HS-27A (cell line): ENCODE measurements at regions not wholly inside any gene's neighbourhood (a gene's known extent, or its start where the extent isn't known, plus 50 kb on each side); places are given as distances from the start of the nearest gene placed in this dataset.

Source experiments
- DNase-seq: peaks from one replicate; pipeline ENCODE4 v3.0.0-alpha.2; 2012; ENCODE audit warnings: low read depth, missing footprints

DNA sequence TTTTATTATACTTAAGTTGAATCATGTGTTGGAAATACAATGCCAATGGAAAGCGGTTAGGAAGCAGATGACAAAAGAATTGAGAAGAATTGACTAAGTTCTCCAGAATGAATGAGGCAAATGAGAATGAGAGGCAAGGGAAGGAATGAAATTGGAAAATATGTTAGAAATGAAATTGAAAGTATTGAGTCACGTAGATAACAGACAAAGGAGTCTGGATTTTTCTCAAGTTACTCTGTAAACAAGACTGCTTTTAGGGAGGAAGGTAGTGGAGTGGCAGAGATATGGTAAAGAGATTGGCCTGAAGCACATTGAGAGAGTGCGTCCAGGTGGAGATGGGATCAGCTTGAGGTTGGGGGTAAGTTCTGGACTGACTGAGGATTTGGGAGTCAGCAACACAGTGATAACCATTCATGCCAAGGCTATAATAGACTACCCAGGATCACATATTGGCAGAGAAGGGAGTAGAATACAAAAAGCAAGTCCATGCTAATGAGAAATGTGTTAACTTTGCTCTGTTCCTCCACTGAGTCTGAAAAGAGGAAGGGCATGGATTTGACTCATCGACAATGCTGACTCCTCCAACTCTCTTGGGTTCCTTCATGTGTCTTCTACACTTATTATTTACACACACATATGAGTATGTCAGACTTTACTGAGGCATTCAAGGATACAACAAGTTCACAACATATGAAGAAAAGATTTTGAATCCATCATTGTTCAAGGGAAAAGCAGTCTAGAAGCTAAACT is 814.2 kb upstream of the ZNF608 start:
- DNase-seq: no peak

DNA sequence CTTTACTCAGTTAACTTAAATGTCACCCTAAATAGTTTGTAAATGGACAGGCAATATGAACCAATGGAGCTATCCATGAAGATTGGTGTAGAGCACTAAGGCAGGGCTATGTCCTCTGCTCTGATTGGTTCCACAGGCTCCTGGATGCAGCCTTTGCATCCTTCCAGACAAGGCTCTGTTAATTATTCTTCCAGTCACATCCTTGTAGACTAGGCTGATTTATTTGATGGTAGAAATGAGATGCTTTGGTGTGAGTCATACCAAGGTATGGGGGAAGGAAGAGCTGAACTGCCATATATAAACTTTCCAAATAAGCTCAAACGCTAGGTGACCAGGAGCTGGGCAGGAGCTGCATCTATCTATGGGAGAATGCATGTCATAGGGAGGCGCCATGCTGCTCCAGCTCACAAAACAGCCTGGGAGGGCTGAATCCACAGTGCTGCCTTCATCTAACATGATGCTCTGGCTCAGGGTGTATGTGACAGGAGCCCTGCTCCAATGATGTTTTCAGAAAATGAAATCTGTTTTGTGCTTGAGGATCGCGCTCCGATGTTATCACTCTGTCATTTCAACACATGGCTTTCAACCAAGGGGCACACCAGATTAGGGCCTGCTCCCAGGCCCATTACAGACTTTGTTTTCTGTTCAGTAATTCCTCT is 818.0 kb upstream of the ZNF608 start:
- DNase-seq: no peak

DNA sequence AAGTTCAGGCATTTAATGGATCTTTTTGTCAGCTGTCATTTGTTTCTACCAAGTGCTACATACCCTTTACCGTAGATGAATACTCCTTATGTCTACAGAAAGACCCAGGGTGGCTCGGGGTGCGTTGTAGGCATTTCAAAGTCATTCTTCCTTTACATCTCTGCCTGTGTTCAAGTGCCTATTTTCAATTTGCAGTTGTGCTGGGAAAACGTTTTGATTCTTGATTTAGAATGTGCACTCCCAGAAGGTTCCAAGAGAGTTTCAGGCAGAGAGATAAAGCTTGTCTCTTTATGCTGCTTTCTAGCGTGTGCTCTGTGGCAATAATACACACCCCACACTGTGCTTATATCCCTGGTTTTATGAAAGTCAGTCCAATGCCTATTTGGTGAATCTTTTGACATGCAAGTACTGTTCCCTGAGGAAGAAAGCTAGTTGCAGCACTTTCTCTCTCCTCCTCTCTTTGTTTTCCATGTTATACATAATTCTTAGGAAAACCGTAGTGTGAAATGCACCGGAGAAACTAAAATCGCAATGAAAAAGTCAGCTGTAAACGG is 828.1 kb upstream of the ZNF608 start:
- DNase-seq: no peak

DNA sequence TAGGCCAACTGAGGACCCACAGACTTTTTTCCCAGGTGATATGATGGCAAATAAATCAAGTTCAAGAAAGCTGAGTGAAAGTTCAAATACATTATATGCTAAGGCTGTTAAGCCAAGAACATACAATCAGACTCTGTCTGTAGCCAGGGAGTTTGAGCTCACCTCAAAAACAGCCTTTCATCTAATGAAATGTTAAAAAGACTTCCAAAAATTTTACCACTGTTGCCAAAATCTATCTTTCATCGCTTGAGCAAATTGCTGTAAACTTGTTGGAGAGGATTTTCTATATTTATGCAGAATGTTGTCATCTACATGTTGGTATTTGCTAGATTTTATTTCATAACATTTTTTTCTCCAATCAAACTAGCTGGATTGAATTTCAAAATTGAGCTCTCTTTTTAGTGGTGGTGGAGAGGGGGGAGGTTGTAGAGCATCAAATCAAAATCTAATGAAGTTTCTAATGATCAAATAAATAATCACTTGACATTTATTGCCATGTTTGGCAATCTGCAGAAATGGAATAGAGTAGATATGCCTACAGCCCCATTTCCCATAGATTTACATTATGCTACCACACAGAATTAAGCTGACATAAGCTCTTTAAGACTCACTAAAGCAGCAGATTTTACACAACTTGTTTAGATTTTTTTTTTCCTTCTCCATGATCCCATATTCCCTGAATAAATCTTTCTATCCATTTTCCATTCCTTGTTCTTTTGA is 828.9 kb upstream of the ZNF608 start:
- no peak for DNase-seq

DNA sequence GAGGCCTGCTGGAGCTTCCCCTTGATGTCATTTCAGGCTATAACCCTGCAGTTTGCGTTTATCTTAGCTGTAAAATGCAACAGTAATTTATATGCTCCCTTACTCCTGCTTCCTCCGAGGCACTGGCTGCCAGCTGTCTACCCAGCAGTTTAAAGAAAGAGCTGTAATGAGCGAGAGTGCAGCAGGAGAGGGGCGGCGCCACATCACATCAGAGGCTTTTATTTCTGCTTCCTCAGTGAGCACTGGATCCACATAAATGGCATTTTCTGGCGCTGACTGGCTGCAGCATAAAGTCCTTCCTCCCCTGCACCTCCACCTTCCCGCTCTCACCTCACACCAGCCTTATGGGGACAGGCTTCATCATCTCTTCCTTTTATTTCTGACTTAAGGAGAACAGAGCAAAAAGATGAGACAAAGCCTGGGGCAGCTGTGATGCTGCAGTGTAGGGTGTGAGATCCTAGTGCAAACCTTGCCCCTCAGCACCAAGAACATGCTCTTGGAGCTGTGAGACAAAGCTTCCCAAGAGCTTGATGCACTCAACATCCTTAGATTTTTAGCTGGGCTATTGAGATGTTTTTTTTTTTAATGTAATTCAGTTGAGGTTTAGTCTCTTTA is 829.6 kb upstream of the ZNF608 start:
- no peak for DNase-seq

DNA sequence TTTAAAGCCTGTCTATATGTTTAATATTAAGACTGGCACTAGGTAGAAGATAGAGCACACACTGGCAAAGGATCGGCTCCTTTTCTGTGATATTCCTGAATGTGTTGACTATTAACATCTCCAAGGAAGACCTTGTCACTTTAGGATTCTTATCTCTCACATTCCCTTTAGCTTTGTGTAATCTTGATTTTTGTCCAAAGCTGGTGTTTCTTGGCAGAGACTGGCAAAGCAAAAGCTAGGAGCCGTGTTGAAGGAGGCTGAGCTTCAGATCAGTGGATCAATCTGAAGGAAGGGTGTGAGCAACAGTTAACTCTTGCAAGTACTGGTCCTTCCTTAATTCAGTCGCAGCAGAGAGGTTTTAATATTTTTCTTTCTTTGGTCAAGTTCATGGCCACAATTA is 830.4 kb upstream of the ZNF608 start:
- DNase-seq: no peak

DNA sequence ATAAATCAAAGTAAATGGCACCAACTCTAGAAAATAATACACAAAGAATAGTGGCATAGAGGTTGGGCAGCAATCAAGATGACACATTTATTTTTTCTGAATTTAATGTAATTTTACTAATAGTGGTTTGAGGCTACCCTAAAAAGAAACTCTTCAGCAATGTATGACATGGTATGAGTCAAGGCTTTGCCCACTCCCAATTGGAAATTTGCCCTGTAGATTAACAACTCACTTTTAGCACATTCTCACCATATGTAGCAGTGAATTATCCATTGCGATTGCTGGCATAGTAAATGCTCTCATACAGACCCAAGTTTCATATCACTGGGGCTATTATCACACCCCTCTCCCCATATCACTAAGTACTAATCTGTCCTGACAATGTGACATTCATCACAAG is 832.1 kb upstream of the ZNF608 start:
- DNase-seq: no peak

DNA sequence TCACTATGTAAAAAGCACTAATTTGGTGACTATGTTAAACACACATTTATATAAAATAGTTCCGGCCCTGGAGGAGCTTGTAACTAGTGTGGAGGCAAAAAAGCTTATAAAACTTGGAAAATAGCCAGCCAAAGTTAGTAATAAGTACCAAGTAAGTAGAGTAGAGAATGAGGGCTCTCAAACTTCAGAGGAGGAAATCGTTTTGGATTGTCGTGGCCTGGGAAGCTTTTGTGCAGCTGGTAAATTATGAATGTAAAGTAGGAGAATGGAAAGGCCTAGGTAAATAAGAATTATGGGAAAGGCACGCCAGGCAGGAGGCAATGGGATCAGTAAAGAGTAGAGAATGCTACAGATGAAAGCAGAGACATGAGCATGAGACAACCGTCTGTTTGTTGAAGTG is 832.7 kb upstream of the ZNF608 start:
- no peak for DNase-seq

DNA sequence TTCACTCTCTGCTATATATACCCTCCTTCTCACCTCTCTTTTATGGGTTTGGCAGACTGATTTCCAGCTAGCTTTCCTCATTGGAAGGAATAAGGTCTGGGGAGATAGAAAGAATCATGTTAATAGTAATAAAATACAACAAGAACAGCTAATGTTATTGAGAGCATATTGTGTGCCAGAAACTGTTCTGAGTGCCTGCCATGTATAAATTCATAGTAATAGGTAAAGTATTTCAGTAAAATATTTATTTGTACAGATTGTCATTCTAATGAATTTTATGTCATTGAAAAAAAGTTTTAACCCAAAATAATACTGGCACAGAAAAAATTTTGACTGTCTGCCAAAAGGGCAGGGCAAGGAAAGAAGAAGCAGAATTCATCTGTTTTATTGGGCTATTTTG is 834.9 kb upstream of the ZNF608 start:
- DNase-seq: no peak

DNA sequence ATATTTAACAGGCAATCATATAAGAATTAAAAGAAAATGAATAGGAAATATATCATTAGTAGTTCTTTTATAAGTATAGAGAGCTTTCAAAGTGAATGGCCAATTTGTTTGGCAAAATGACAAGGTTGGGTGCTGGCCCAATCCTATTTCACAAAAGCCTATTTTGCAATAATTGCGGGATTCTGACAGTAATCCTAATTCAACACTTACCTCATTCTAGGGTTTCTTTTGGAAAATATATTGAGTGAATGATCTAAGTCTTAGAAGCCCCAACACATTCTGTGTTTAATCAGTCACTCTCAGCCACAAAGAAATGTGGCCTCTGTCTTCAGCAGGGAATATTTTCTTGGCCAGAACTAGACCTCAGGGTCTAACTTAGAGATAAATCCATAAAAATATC is 835.9 kb upstream of the ZNF608 start:
- no peak for DNase-seq

DNA sequence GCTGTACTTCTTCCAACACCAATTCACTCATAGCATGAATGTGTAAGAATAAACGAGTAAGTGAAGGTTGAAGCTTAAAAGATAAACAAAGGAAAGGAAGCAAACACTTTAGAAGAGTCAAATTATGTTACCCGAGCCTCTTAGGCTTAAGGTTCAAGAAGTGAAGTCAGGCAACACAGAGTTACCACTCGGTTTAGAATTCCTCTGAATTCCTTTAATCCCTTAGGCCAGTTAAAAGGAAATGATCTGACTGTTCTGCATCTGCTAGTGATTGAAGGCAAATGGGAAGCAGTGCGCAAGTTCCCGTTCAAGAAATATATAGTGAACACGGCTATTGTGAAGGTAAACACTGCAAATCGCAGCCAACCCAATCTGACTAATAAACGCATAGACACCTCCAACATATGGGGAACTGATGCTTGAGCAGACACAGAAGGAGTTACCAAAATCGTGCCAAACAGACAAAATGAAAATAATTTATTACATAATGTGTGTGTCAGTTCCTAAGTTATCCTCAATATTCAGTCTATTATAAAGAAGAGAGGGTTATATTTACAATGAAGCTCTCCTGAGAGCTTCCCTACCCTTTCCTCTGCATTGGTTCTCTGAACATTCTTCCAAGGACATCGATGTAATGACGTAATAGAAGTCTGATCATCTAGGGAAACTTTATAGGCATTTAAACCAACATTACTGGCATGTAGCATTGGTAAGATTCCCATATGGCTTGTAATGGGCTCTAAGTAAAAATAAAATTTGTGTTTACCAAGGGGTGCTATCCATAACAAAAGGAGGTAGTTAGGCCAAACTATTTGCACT is 837.1 kb upstream of the ZNF608 start:
- DNase-seq: no peak

DNA sequence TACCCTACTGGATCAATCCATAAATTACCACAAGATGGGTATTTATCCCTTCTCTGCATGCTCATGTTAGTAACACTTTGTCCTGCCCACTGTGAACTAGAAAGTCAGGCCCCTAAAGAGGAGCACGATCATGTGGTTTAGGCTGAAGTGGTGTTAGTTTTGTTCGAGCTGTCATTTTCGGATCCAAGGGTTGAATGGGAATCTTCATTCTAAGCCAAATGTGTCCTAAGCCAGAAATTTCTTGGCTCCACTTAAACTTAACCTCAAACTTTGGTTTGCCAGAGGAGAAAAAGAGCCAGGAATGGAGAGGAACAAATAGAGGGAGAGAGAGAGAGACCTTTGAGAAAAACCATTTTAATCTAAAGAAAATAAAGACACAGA is 837.7 kb upstream of the ZNF608 start:
- no peak for DNase-seq

DNA sequence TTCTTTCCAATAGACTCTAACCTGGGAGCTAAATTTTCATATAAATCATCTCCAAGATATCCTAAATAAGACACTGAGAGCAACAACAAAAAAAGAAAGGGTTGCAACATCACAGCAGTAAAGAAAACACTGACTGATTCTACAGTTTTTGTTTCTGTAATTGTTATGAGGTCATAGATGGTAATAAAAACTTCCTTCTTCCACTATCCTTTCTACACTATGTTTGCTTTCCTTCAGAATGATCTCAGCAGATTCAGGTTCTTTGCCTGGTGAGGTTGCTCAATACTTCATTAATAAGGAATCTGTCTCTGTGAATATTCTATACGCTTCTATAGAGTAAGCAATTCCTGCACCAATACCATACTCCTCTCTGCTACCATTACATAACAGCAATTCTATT is 835.6 kb upstream of the GRAMD2B start:
- DNase-seq: no peak

DNA sequence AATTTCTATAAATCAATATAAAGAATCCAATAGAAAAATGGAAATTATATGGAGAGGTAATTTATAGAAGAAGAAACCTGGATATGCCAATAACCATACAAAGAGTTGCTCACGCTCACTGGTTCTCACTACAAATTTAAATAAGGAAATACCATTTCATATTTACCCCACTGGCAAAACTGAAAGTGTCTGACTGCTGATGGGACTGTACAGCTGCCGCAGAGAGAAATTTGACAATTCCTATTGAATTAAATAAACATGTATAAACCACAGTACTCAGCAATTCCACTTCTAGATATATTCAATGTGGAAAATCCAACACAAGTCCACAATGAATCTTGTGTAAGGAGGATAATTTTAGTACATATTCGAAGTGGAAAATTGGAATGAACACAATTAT is 830.4 kb upstream of the GRAMD2B start:
- no peak for DNase-seq

DNA sequence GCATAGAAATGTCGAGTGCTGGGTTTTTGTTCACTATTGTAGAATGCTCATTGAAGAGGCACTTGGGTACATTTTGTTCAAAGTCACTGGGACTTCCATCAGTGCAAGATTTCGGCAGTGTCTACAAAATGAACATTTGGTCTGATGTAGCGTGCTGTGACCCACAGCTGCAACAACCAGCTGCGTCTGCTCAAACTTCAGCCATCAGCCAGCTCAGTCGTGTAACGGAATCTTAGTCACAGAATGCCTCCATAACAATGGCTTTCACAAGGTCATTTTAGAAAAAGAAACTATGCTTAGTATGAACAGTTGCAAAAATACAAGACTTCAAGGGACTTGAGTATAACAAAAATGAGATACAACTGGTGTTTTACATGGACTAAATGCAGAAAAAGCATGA is 828.1 kb upstream of the GRAMD2B start:
- DNase-seq: no peak

DNA sequence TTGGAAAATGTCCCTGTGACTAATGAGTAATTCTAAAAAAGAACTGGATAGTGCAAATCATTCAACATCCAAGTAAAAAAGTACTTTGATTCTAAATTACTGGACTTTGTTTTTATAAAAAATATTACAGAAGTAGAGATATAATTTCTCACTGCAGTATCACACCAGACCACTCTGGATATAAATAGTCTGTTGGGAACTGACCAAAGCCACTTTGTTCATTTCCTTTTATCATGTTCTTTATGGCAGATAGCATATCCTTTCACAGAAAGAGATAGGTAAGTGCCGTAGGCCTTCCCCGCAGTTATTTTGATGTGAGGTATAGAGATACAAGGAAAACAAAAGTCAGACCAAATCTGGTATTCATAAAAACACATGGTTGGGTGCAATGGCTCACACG is 827.4 kb upstream of the GRAMD2B start:
- no peak for DNase-seq

DNA sequence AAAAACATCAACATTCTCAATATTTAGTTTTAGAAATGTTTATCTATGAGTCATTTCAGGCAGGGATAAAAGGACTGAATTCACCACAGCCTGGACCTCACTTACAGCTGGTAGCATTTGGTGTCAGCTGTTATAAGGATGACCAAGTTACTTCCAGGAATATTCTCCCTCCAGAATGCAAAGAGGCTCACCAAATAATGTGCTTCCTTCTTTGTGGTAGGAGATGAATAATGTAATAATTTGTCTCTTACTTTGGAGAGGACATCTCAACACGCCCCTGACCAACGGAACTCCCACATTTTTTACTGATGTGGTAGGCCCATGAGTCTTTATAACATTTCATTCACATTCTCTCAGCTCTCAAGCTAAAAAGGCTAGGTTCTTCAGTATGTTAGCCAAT is 825.9 kb upstream of the GRAMD2B start:
- no peak for DNase-seq

DNA sequence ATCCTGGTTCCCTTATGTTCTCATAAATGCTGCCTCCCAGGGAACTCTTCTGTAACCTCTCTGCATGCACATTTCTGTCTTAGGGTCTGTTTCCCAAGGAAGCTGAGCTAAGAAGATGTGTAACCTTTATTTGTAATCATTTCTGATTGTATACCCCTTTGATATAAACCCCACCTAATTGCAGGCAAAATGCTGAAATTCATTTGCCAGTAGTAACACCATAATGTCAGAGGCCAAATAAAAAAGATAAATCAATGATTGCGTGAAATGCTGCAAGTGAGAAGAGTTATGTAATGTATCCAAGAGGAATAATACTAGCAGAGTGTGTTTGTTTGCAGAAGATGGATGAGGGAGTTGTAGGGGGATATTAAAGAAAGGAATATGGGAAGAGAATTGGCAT is 822.6 kb upstream of the GRAMD2B start:
- DNase-seq: no peak

DNA sequence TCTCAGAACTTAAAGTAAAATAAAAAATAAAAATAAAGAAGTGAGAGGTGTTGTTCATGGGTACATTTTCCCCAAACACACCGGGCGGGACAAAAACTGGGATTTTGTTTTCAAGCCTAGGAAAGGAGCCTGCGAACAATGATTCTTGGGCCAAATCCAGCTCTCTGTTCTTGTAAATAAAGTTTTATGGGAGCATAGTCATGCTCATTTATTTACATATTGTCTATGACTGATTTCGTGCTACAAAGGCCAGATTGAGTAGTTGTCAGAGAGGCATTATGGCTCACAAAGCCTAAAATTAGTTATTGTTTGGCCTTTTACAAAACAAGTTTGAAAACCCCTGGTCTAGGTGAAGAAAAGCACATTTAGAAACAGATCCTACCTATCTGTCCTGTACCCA is 821.0 kb upstream of the GRAMD2B start:
- DNase-seq: no peak

DNA sequence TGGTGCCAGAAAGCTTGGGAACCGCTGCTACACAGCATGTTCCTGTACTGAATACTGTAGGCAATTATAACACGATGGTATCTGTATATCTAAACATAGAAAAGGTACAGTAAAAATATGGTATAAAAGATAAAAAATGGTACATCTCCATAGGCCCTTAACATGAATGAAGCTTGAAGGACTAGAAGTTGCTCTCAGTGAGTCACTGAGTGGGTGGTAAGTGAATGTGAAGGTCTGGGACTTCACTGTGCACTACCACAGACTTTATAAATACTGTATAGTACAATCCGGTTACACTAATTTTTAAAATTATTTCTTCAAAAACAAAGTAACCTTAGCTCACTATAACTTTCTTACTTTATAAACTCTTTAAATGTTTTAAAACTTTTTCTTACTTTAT is 819.9 kb upstream of the GRAMD2B start:
- no peak for DNase-seq

DNA sequence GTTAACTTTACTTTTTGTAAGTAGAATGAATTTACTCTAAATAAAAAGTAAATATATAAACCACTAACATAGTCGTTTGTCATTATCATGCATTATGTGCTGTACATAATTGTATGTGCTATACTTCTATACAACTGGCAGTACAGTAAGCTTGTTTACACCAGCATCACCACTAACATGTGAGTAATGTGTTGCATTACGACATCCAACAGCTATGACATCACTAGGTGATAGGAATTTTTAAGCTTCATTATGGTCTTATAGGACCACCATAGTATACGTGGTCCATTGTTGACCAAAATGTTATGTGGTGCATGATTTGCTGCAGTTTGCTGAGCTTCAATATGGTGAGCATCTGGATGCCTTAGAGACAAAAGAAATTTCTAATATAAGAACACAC is 819.1 kb upstream of the GRAMD2B start:
- no peak for DNase-seq

DNA sequence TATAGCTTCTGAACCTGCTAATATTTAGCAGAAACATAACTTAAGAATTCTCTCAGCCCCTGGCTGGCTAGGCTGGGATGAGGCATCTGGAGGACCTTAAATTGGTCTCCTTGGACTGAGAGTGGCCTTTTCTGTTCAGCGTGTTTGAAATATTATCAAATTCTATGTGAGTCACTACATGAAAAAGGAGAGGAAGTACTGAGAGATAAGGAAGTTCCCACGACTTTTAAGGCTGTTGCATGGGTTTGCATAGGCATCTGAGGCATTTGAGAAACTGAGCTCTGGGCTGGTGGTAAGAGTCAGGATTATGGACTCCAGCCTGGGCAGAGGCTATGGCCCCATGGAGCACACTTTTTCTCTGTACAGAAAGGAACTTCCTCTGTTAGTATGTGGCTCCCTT is 816.2 kb upstream of the GRAMD2B start:
- peak; percentile 41 for DNase-seq
